Panc1 (cell line): ENCODE measurements at regions not wholly inside any gene's neighbourhood (a gene's known extent, or its start where the extent isn't known, plus 50 kb on each side); places are given as distances from the start of the nearest gene placed in this dataset.

Source experiments
- REST ChIP-seq, 2 experiments: IDR thresholded peaks; 2 replicates each; pipeline ENCODE4 v1.6.1; 2011 to 2012; ENCODE audit warnings: low read depth in 2 of 2, control low read depth in 1 of 2, low read length in 1 of 2, mild to moderate bottlenecking in 1 of 2, moderate library complexity in 1 of 2; ENCODE audit not compliant: insufficient read depth in 1 of 2
- TCF7L2 ChIP-seq: IDR thresholded peaks from 2 replicates; pipeline ENCODE4 v1.6.1; 2011; ENCODE audit warnings: mild to moderate bottlenecking, low read depth, low read length, inconsistent platforms
- TF ChIP-seq, protein P1 (sequence below): fragments of 450-650 bp; IDR thresholded peaks from 2 replicates; pipeline ENCODE4 v1.5.1; 2017; ENCODE audit warnings: mild to moderate bottlenecking

GRCh38 chr20:55205665-55206064 lies 730.3 kb downstream of the DOK5 start:
- no peak for TF ChIP-seq REST (IDR thresholded peaks at IDR 0.05; ENCODE audit: insufficient read depth in 1 of 2, low read depth in 2 of 2, low read length in 1 of 2)
- TF ChIP-seq, protein P1, sequence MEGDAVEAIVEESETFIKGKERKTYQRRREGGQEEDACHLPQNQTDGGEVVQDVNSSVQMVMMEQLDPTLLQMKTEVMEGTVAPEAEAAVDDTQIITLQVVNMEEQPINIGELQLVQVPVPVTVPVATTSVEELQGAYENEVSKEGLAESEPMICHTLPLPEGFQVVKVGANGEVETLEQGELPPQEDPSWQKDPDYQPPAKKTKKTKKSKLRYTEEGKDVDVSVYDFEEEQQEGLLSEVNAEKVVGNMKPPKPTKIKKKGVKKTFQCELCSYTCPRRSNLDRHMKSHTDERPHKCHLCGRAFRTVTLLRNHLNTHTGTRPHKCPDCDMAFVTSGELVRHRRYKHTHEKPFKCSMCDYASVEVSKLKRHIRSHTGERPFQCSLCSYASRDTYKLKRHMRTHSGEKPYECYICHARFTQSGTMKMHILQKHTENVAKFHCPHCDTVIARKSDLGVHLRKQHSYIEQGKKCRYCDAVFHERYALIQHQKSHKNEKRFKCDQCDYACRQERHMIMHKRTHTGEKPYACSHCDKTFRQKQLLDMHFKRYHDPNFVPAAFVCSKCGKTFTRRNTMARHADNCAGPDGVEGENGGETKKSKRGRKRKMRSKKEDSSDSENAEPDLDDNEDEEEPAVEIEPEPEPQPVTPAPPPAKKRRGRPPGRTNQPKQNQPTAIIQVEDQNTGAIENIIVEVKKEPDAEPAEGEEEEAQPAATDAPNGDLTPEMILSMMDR: no peak
- no peak for TF ChIP-seq TCF7L2
